Parathyroid adenoma (tissue), 2 donors: ENCODE measurements at regions not wholly inside any gene's neighbourhood (a gene's known extent, or its start where the extent isn't known, plus 50 kb on each side); places are given as distances from the start of the nearest gene placed in this dataset.

ENCODE experiments used
- H2AFZ ChIP-seq: fragments of 300-600 bp; sonication (generic); one replicate; pipeline ENCODE4 v1.7.0; 2017; ENCODE audit warnings: antibody characterized with exemption, mild to moderate bottlenecking
- H3K27ac ChIP-seq: fragments of 300-600 bp; sonication (generic); one replicate; pipeline ENCODE4 v1.7.0; 2017
- H3K27me3 ChIP-seq: fragments of 300-600 bp; sonication (generic); one replicate; pipeline ENCODE4 v1.7.0; 2017; ENCODE audit warnings: low read length; ENCODE audit not compliant: control insufficient read depth, insufficient read depth
- H3K36me3 ChIP-seq: fragments of 300-600 bp; sonication (generic); one replicate; pipeline ENCODE4 v1.7.0; 2017; ENCODE audit warnings: low read length; ENCODE audit not compliant: control insufficient read depth, insufficient read depth
- H3K4me1 ChIP-seq: fragments of 300-600 bp; sonication (generic); one replicate; pipeline ENCODE4 v1.7.0; 2017; ENCODE audit warnings: control low read depth
- H3K4me2 ChIP-seq: fragments of 300-600 bp; sonication (generic); one replicate; pipeline ENCODE4 v1.7.0; 2017; ENCODE audit warnings: low read length
- H3K4me3 ChIP-seq: fragments of 300-600 bp; sonication (generic); one replicate; pipeline ENCODE4 v1.7.0; 2017; ENCODE audit warnings: low read depth, low read length
- H3K79me2 ChIP-seq: fragments of 300-600 bp; sonication (generic); one replicate; pipeline ENCODE4 v1.7.0; 2017; ENCODE audit warnings: control low read depth
- H3K9ac ChIP-seq: fragments of 300-600 bp; sonication (generic); one replicate; pipeline ENCODE4 v1.7.0; 2017; ENCODE audit warnings: mild to moderate bottlenecking
- H3K9me3 ChIP-seq: fragments of 300-600 bp; sonication (generic); one replicate; pipeline ENCODE4 v1.7.0; 2017; ENCODE audit warnings: low read length; ENCODE audit not compliant: control insufficient read depth
- TF ChIP-seq, protein P1 (sequence below): fragments of 300-600 bp; sonication (generic); IDR thresholded peaks from one replicate; pipeline ENCODE4 v1.7.0; 2017; ENCODE audit warnings: antibody characterized with exemption, mild to moderate bottlenecking
- donor health status: primary hyperparathyroidism.

DNA sequence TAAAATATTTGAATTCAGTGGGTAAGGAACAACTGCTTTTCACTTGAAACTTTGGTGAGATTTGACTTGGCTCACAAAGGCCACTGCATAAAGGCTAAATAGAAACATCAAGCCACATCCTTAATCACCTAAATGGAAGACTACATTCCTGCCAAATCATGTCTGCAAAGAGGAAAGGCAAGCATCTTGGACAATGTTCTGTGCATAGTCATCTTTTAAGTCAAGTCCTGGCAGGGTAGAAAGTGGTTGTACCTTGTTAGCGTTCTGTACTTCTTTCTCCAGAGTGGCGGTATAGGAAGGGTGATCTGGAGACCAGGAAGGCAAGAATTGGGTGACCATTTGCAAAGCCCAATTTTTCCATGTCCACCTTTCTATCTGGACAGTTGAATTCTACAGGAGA lies 121.4 kb upstream of the SLC14A2 start:
- Histone ChIP-seq H3K4me2 (no peak overlapping the region), H3K79me2 (no peaks in the 10 kb centered on the region), H3K27ac (no peak overlapping the region), H3K9me3 (no peaks in the 10 kb centered on the region), H3K27me3 (no peaks in the 10 kb centered on the region), H3K36me3 (no peaks in the 10 kb centered on the region), H3K4me1 (no peaks in the 10 kb centered on the region), H2AFZ (no peak overlapping the region), H3K4me3 (no peak overlapping the region), H3K9ac (no peak overlapping the region)
- TF ChIP-seq, protein P1, sequence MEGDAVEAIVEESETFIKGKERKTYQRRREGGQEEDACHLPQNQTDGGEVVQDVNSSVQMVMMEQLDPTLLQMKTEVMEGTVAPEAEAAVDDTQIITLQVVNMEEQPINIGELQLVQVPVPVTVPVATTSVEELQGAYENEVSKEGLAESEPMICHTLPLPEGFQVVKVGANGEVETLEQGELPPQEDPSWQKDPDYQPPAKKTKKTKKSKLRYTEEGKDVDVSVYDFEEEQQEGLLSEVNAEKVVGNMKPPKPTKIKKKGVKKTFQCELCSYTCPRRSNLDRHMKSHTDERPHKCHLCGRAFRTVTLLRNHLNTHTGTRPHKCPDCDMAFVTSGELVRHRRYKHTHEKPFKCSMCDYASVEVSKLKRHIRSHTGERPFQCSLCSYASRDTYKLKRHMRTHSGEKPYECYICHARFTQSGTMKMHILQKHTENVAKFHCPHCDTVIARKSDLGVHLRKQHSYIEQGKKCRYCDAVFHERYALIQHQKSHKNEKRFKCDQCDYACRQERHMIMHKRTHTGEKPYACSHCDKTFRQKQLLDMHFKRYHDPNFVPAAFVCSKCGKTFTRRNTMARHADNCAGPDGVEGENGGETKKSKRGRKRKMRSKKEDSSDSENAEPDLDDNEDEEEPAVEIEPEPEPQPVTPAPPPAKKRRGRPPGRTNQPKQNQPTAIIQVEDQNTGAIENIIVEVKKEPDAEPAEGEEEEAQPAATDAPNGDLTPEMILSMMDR, result no peak

DNA sequence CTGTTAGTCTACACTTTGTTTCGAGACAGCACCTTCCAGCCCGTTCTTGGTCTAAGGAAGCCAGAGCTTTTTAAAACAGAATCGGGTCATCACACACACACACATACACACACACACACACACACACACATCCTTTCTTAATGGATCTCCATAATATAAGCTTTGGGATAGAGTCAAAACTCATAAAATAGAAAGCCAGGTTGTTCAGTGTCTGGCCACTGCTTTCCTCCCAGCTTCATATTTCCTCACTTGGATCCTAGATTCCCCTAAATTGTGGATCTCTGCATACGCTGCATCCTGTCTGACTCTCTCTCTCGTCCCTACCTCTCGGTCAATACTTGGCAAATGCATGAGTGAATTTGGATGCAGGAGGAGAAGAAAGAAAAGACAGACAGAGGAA lies 120.5 kb upstream of the SLC14A2 start:
- Histone ChIP-seq H3K4me2 (no peak overlapping the region), H3K79me2 (no peaks in the 10 kb centered on the region), H3K36me3 (no peaks in the 10 kb centered on the region), H3K4me3 (no peak overlapping the region), H3K4me1 (no peaks in the 10 kb centered on the region), H3K9ac (no peak overlapping the region), H3K27me3 (no peaks in the 10 kb centered on the region), H3K9me3 (no peaks in the 10 kb centered on the region), H3K27ac (no peak overlapping the region), H2AFZ (no peak overlapping the region)
- TF ChIP-seq, protein P1, result no peak

DNA sequence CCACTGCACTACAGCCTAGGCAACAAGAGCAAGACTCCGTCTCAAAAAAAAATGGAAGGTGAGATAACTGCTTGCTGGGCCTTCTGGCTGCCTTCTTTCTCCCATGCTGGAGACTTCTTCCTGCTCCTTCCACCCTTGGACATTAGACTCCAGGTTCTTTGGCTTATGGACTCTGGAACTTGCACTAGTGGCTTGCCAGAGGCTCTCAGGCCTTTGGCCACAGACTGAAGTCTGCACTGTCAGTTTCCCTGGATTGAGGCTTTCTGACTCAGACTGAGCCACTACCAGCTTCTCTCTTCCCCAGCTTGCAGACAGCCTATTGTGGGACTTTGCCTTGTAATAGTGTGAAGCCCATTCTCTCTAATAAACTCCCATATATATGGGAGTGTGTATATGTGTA lies 118.5 kb upstream of the SLC14A2 start:
- no peaks in the 10 kb centered on the region for H3K4me1 ChIP-seq
- H2AFZ ChIP-seq, result no peak overlapping the region
- no peak overlapping the region for H3K4me2 ChIP-seq
- H3K27me3 ChIP-seq, result no peaks in the 10 kb centered on the region
- H3K9me3 ChIP-seq, result no peaks in the 10 kb centered on the region
- H3K27ac ChIP-seq, result no peak overlapping the region
- TF ChIP-seq, protein P1, result no peak
- no peak overlapping the region for H3K4me3 ChIP-seq
- no peaks in the 10 kb centered on the region for H3K36me3 ChIP-seq
- no peaks in the 10 kb centered on the region for H3K79me2 ChIP-seq
- H3K9ac ChIP-seq, result no peak overlapping the region

DNA sequence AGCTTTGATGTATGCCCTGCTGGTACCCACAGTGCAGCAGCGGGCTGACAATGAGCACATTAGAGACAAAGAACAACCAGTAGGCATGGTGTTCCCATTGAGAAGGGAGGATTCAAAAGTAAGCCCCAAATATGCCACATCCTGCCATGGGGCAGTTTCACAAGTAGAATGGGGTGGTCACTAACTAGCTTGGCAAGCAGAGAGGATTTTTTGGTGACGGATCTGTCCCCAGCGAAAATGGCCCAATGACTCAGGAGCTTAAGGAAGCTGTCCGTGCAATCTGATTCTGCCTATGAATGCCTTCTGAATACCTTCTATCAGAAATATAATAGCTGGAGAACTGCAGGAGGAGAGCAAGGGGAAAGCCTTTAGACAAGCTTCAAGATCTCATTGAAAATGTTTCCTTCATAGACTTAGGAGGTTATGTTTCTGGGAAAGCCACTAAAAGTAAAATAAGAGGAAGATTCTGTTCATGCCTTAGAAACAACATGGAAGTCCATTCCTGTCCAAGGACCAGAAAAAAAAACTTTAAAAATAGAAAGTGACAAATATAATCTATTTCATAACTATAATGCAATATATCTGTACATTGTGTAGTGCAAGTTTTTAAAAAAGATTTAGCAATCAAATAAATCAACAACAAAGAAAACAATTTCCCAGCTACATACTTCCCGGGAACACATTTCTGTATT lies 117.5 kb upstream of the SLC14A2 start:
- H3K9ac ChIP-seq, result no peak overlapping the region
- H3K4me2 ChIP-seq, result no peak overlapping the region
- H3K27ac ChIP-seq, result no peak overlapping the region
- H3K4me3 ChIP-seq, result no peak overlapping the region
- H3K36me3 ChIP-seq, result no peaks in the 10 kb centered on the region
- H3K9me3 ChIP-seq, result no peaks in the 10 kb centered on the region
- H3K79me2 ChIP-seq, result no peaks in the 10 kb centered on the region
- TF ChIP-seq, protein P1, result no peak
- no peaks in the 10 kb centered on the region for H3K27me3 ChIP-seq
- no peaks in the 10 kb centered on the region for H3K4me1 ChIP-seq
- H2AFZ ChIP-seq, result no peak overlapping the region

DNA sequence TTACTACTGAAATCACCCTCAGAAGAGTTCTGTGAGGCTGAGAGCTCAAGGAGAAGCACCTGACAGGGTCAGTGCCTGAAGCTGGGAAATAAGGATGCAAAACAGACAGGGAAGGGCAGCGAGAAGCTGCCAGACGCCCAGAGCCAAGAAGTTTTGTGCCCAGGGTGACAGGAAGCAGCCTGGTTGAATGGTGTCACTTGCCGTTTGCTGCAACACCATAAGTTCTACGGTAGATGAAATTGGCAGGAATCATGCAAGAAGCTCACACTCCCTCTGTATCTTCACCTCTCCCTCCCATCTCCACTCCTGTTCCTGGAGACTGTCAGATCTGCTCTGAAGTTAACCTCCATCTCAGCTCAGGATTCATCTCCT lies 117.0 kb upstream of the SLC14A2 start:
- Histone ChIP-seq H3K4me3 (no peak overlapping the region), H3K36me3 (no peaks in the 10 kb centered on the region), H3K79me2 (no peaks in the 10 kb centered on the region), H3K4me1 (no peaks in the 10 kb centered on the region), H2AFZ (no peak overlapping the region), H3K4me2 (no peak overlapping the region), H3K27ac (no peak overlapping the region), H3K27me3 (no peaks in the 10 kb centered on the region), H3K9ac (no peak overlapping the region), H3K9me3 (no peaks in the 10 kb centered on the region)
- TF ChIP-seq, protein P1, result no peak
